ENCODE measurements at regions not wholly inside any gene's neighbourhood (a gene's known extent, or its start where the extent isn't known, plus 50 kb on each side); places are given as distances from the start of the nearest gene placed in this dataset.

- Mint-ChIP-seq H3K36me3 (no peaks in the 10 kb centered on the region), H3K9me3 (peaks cover 0 to 2% of the 10 kb centered on the region in 2 donors), H3K27ac (no peak overlapping the region), H3K4me3 (no peak overlapping the region), H3K27me3 (no peaks in the 10 kb centered on the region), H3K4me1 (no peaks in the 10 kb centered on the region)
- no peak for DNase-seq
- no peak for ATAC-seq (replicated peaks)
Observed at GRCh38 chr5:40291338-40291737, 388.4 kb upstream of the PTGER4 start.

- DNase-seq = no peak
- Mint-ChIP-seq H3K9me3 (peaks cover 0 to 2% of the 10 kb centered on the region in 2 donors), H3K36me3 (no peaks in the 10 kb centered on the region), H3K4me1 (no peaks in the 10 kb centered on the region), H3K27me3 (no peaks in the 10 kb centered on the region), H3K27ac (no peak overlapping the region), H3K4me3 (no peak overlapping the region)
- no peak for ATAC-seq (replicated peaks)
Observed at GRCh38 chr5:40288800-40289485, 390.8 kb upstream of the PTGER4 start.

GRCh38 chr5:40284863-40285262, 394.9 kb upstream of the PTGER4 start:
- H3K4me1 Mint-ChIP-seq = no peaks in the 10 kb centered on the region
- ATAC-seq (replicated peaks) = no peak
- DNase-seq = no peak
- no peaks in the 10 kb centered on the region for H3K9me3 Mint-ChIP-seq
- H3K4me3 Mint-ChIP-seq = no peak overlapping the region
- H3K27me3 Mint-ChIP-seq = no peaks in the 10 kb centered on the region
- H3K27ac Mint-ChIP-seq = no peak overlapping the region
- no peaks in the 10 kb centered on the region for H3K36me3 Mint-ChIP-seq

GRCh38 chr5:40278881-40279280, 400.8 kb upstream of the PTGER4 start:
- no peaks in the 10 kb centered on the region for H3K9me3 Mint-ChIP-seq

GRCh38 chr5:40277161-40277906, 402.4 kb upstream of the PTGER4 start:
- peak; percentile 86 to 91 for ATAC-seq (replicated peaks)

More at GRCh38 chr5:40278881-40279280, 400.8 kb upstream of the PTGER4 start:
- H3K4me3 Mint-ChIP-seq = no peak overlapping the region
- no peak for DNase-seq
- H3K4me1 Mint-ChIP-seq = peaks cover 30 to 40% of the 10 kb centered on the region in 2 donors
- no peaks in the 10 kb centered on the region for H3K36me3 Mint-ChIP-seq
- no peak for ATAC-seq (replicated peaks)
- no peaks in the 10 kb centered on the region for H3K27me3 Mint-ChIP-seq
- H3K27ac Mint-ChIP-seq = no peak overlapping the region

GRCh38 chr5:40276426-40277102, 403.2 kb upstream of the PTGER4 start:
- ATAC-seq (replicated peaks) (peak; percentile 41), DNase-seq (no peak)
- peaks cover 30 to 40% of the 10 kb centered on the region in 2 donors for H3K4me1 Mint-ChIP-seq
- H3K27ac Mint-ChIP-seq = peak overlapping the region; percentile 92
- H3K4me3 Mint-ChIP-seq = peak overlapping the region; percentile 22 to 42
- H3K36me3 Mint-ChIP-seq = no peaks in the 10 kb centered on the region
- no peaks in the 10 kb centered on the region for H3K27me3 Mint-ChIP-seq
- H3K9me3 Mint-ChIP-seq = peaks cover 0 to 2% of the 10 kb centered on the region in 2 donors

More at GRCh38 chr5:40277161-40277906, 402.4 kb upstream of the PTGER4 start:
- Mint-ChIP-seq H3K4me3 (peak overlapping the region; percentile 22 to 42), H3K27ac (peak overlapping the region; percentile 92), H3K27me3 (no peaks in the 10 kb centered on the region), H3K4me1 (peaks cover 30 to 40% of the 10 kb centered on the region in 2 donors), H3K36me3 (no peaks in the 10 kb centered on the region), H3K9me3 (peaks cover 0 to 2% of the 10 kb centered on the region in 2 donors)
- DNase-seq = peak; percentile 45

GRCh38 chr5:40274568-40274967, 405.1 kb upstream of the PTGER4 start:
- no peak for DNase-seq
- H3K4me1 Mint-ChIP-seq = peaks cover 30 to 40% of the 10 kb centered on the region in 2 donors
- H3K4me3 Mint-ChIP-seq = no peak overlapping the region
- H3K9me3 Mint-ChIP-seq = peaks cover 0 to 2% of the 10 kb centered on the region in 2 donors
- H3K36me3 Mint-ChIP-seq = no peaks in the 10 kb centered on the region
- H3K27me3 Mint-ChIP-seq = no peaks in the 10 kb centered on the region
- ATAC-seq (replicated peaks) = no peak
- no peak overlapping the region for H3K27ac Mint-ChIP-seq

- H3K27me3 Mint-ChIP-seq = no peaks in the 10 kb centered on the region
- H3K4me3 Mint-ChIP-seq = no peak overlapping the region
- H3K4me1 Mint-ChIP-seq = peaks cover 29 to 40% of the 10 kb centered on the region in 2 donors
- H3K9me3 Mint-ChIP-seq = peaks cover 0 to 2% of the 10 kb centered on the region in 2 donors
- ATAC-seq (replicated peaks) = no peak
- H3K36me3 Mint-ChIP-seq = no peaks in the 10 kb centered on the region
- no peak overlapping the region for H3K27ac Mint-ChIP-seq
- no peak for DNase-seq
Observed at GRCh38 chr5:40273936-40274335, 405.8 kb upstream of the PTGER4 start.

- H3K4me1 Mint-ChIP-seq = peaks cover 10 to 16% of the 10 kb centered on the region in 2 donors
- ATAC-seq (replicated peaks) (no peak), DNase-seq (no peak)
- H3K4me3 Mint-ChIP-seq = no peak overlapping the region
- H3K9me3 Mint-ChIP-seq = peaks cover 0 to 2% of the 10 kb centered on the region in 2 donors
- H3K27ac Mint-ChIP-seq = no peak overlapping the region
- H3K36me3 Mint-ChIP-seq = no peaks in the 10 kb centered on the region
- H3K27me3 Mint-ChIP-seq = no peaks in the 10 kb centered on the region
Observed at GRCh38 chr5:40271476-40271875, 408.2 kb upstream of the PTGER4 start.

GRCh38 chr5:40270274-40270845, 409.4 kb upstream of the PTGER4 start:
- Mint-ChIP-seq H3K27ac (no peak overlapping the region), H3K27me3 (no peaks in the 10 kb centered on the region), H3K9me3 (peaks cover 0 to 2% of the 10 kb centered on the region in 2 donors), H3K4me3 (no peak overlapping the region), H3K36me3 (no peaks in the 10 kb centered on the region), H3K4me1 (peaks cover 0 to 5% of the 10 kb centered on the region in 2 donors)
- DNase-seq (no peak), ATAC-seq (replicated peaks) (no peak)

GRCh38 chr5:40268088-40268487, 411.6 kb upstream of the PTGER4 start:
- no peak for ATAC-seq (replicated peaks)
- H3K27ac Mint-ChIP-seq = no peak overlapping the region
- no peaks in the 10 kb centered on the region for H3K36me3 Mint-ChIP-seq
- no peaks in the 10 kb centered on the region for H3K9me3 Mint-ChIP-seq
- no peaks in the 10 kb centered on the region for H3K4me1 Mint-ChIP-seq
- no peaks in the 10 kb centered on the region for H3K27me3 Mint-ChIP-seq
- no peak for DNase-seq
- no peak overlapping the region for H3K4me3 Mint-ChIP-seq

GRCh38 chr5:40266952-40267351, 412.8 kb upstream of the PTGER4 start:
- no peaks in the 10 kb centered on the region for H3K4me1 Mint-ChIP-seq
- no peaks in the 10 kb centered on the region for H3K9me3 Mint-ChIP-seq
- H3K4me3 Mint-ChIP-seq = no peak overlapping the region
- ATAC-seq (replicated peaks) = no peak
- H3K27me3 Mint-ChIP-seq = no peaks in the 10 kb centered on the region
- DNase-seq = no peak
- no peaks in the 10 kb centered on the region for H3K36me3 Mint-ChIP-seq
- H3K27ac Mint-ChIP-seq = no peak overlapping the region

- Mint-ChIP-seq H3K27me3 (no peaks in the 10 kb centered on the region), H3K27ac (no peak overlapping the region), H3K36me3 (no peaks in the 10 kb centered on the region), H3K4me3 (no peak overlapping the region), H3K4me1 (peaks cover 0 to 5% of the 10 kb centered on the region in 2 donors), H3K9me3 (no peaks in the 10 kb centered on the region)
- DNase-seq (no peak), ATAC-seq (replicated peaks) (no peak)
Observed at GRCh38 chr5:40261984-40262383, 417.7 kb upstream of the PTGER4 start.

GRCh38 chr5:40260361-40260760, 419.4 kb upstream of the PTGER4 start:
- no peak overlapping the region for H3K27ac Mint-ChIP-seq
- no peak for ATAC-seq (replicated peaks)
- no peak for DNase-seq
- H3K4me1 Mint-ChIP-seq = peaks cover 0 to 5% of the 10 kb centered on the region in 2 donors
- no peaks in the 10 kb centered on the region for H3K36me3 Mint-ChIP-seq
- H3K27me3 Mint-ChIP-seq = no peaks in the 10 kb centered on the region
- no peak overlapping the region for H3K4me3 Mint-ChIP-seq
- H3K9me3 Mint-ChIP-seq = no peaks in the 10 kb centered on the region

Data from stimulated activated naive B cell treated with anti-CD40 and anti-IgM and Interleukin-4, amounts not matched to agents 10 μg/mL and 1 μg/mL and 100 μg/mL, for 72 hours (primary cell).